ENCODE measurements at regions not wholly inside any gene's neighbourhood (a gene's known extent, or its start where the extent isn't known, plus 50 kb on each side); places are given as distances from the start of the nearest gene placed in this dataset.

- TF ChIP-seq CTCF (IDR thresholded peaks at IDR 0.05 in 2 of 3, conservative IDR thresholded peaks at IDR 0.05 in 1 of 3; ENCODE audit: borderline replicate concordance in 1 of 3, insufficient read depth in 1 of 3, low read depth in 2 of 3, low read length in 2 of 3) (no peak), REST (IDR thresholded peaks at IDR 0.05; ENCODE audit: low read depth) (no peak), POLR2A (IDR thresholded peaks at IDR 0.05; ENCODE audit: borderline replicate concordance, extremely low read depth, insufficient read depth, insufficient read length) (no peak), POLR2AphosphoS5 (IDR thresholded peaks at IDR 0.05; ENCODE audit: low read depth, low read length) (no peak), EZH2 (IDR thresholded peaks at IDR 0.05) (no peak), YY1 (IDR thresholded peaks at IDR 0.05; ENCODE audit: extremely low read depth, insufficient replicate concordance, low read depth, low read length) (no peak), MAX (IDR thresholded peaks at IDR 0.05) (no peak), CBX3 (IDR thresholded peaks at IDR 0.05; ENCODE audit: low read depth) (no peak), TCF7L2 (IDR thresholded peaks at IDR 0.05; ENCODE audit: borderline replicate concordance, extremely low read depth, insufficient read depth, insufficient read length) (no peak), EZH2phosphoT487 (IDR thresholded peaks at IDR 0.05; ENCODE audit: borderline replicate concordance) (no peak)
These were observed 572.1 kb downstream of the ACTL7B start for GRCh38 chr9:108283696-108284095.

Data from HCT116 (cell line).